Upper lobe of right lung (tissue), 1 donor: ENCODE measurements at regions not wholly inside any gene's neighbourhood (a gene's known extent, or its start where the extent isn't known, plus 50 kb on each side); places are given as distances from the start of the nearest gene placed in this dataset.

Source experiments
- ATAC-seq: fragments of 200-7000 bp; cut with Tn5 transposase; one replicate; pipeline ENCODE4 v1.9.1; 2020; ENCODE audit warnings: mild to moderate bottlenecking, moderate library complexity
- DNase-seq: peaks from one replicate; pipeline ENCODE4 v3.0.0-alpha.2; 2020
- H3K27ac ChIP-seq: fragments of 200-600 bp; one replicate; pipeline ENCODE4 v1.8.0; 2022
- H3K27me3 ChIP-seq: fragments of 200-600 bp; one replicate; pipeline ENCODE4 v1.8.0; 2022; ENCODE audit warnings: mild to moderate bottlenecking
- H3K36me3 ChIP-seq: fragments of 200-600 bp; one replicate; pipeline ENCODE4 v1.8.0; 2022
- H3K4me1 ChIP-seq: fragments of 200-600 bp; one replicate; pipeline ENCODE4 v1.8.0; 2022
- H3K4me3 ChIP-seq: fragments of 200-600 bp; one replicate; pipeline ENCODE4 v1.8.0; 2022; ENCODE audit warnings: mild to moderate bottlenecking
- H3K9me3 ChIP-seq: fragments of 200-600 bp; one replicate; pipeline ENCODE4 v1.8.0; 2022
- CTCF ChIP-seq: fragments of 200-600 bp; IDR thresholded peaks from one replicate; pipeline ENCODE4 v1.8.0; 2022; ENCODE audit warnings: antibody characterized with exemption
- intact Hi-C: fragments of 100-400 bp; cut with DNase I; formaldehyde crosslinking; loops from one replicate; pipeline ENCODE4 v1.11.0; 2022
- donor health status: DM: no; HTN: yes; CAD: no; lungs with severe emphysema.

- H3K9me3 ChIP-seq = no peaks in the 10 kb centered on the region
- H3K36me3 ChIP-seq = no peaks in the 10 kb centered on the region
- intact Hi-C loops = no loop called here
- no peak for ATAC-seq
- no peak overlapping the region for H3K4me3 ChIP-seq
- no peaks in the 10 kb centered on the region for H3K27me3 ChIP-seq
- TF ChIP-seq CTCF = no peak
- no peak for DNase-seq
- H3K4me1 ChIP-seq = no peaks in the 10 kb centered on the region
- no peak overlapping the region for H3K27ac ChIP-seq
Measured at GRCh38 chr10:37707829-37708578, 149.4 kb downstream of the ZNF248 start.

- Histone ChIP-seq H3K4me1 (no peaks in the 10 kb centered on the region), H3K9me3 (no peaks in the 10 kb centered on the region), H3K36me3 (no peaks in the 10 kb centered on the region), H3K27me3 (no peaks in the 10 kb centered on the region), H3K27ac (no peak overlapping the region), H3K4me3 (no peak overlapping the region)
- TF ChIP-seq CTCF = no peak
- DNase-seq = peak; percentile 40
- no peak for ATAC-seq
- intact Hi-C loops = no loop called here
Measured at GRCh38 chr10:37704566-37704965, 152.8 kb downstream of the ZNF248 start.

GRCh38 chr10:37703833-37704382 lies 153.5 kb downstream of the ZNF248 start:
- Histone ChIP-seq H3K27ac (no peak overlapping the region), H3K36me3 (no peaks in the 10 kb centered on the region), H3K4me3 (no peak overlapping the region), H3K27me3 (no peaks in the 10 kb centered on the region), H3K4me1 (no peaks in the 10 kb centered on the region), H3K9me3 (no peaks in the 10 kb centered on the region)
- no peak for ATAC-seq
- peak; percentile 46 for DNase-seq
- TF ChIP-seq CTCF = no peak
- intact Hi-C loops = no loop called here

- no peak overlapping the region for H3K27ac ChIP-seq
- no peak for TF ChIP-seq CTCF
- H3K27me3 ChIP-seq = no peaks in the 10 kb centered on the region
- H3K4me3 ChIP-seq = no peak overlapping the region
- intact Hi-C loops = no loop called here
- H3K9me3 ChIP-seq = no peaks in the 10 kb centered on the region
- no peaks in the 10 kb centered on the region for H3K4me1 ChIP-seq
- DNase-seq = peak; percentile 44
- no peaks in the 10 kb centered on the region for H3K36me3 ChIP-seq
- no peak for ATAC-seq
Measured at GRCh38 chr10:37703114-37703513, 154.3 kb downstream of the ZNF248 start.

- H3K36me3 ChIP-seq = no peaks in the 10 kb centered on the region
- ATAC-seq = no peak
- no peaks in the 10 kb centered on the region for H3K4me1 ChIP-seq
- no peaks in the 10 kb centered on the region for H3K9me3 ChIP-seq
- intact Hi-C loops = no loop called here
- no peak overlapping the region for H3K4me3 ChIP-seq
- no peak for TF ChIP-seq CTCF
- no peaks in the 10 kb centered on the region for H3K27me3 ChIP-seq
- no peak overlapping the region for H3K27ac ChIP-seq
- peak; percentile 52 for DNase-seq
Measured at GRCh38 chr10:37701781-37702493, 155.5 kb downstream of the ZNF248 start.
